Activated CD4-positive, alpha-beta T cell treated with anti-CD3 and anti-CD28 coated beads for 48 hours (primary cell): ENCODE measurements at regions not wholly inside any gene's neighbourhood (a gene's known extent, or its start where the extent isn't known, plus 50 kb on each side); places are given as distances from the start of the nearest gene placed in this dataset.

Experiments used
- DNase-seq: peaks from one replicate; pipeline ENCODE4 v3.0.0-alpha.2; 2020

DNA sequence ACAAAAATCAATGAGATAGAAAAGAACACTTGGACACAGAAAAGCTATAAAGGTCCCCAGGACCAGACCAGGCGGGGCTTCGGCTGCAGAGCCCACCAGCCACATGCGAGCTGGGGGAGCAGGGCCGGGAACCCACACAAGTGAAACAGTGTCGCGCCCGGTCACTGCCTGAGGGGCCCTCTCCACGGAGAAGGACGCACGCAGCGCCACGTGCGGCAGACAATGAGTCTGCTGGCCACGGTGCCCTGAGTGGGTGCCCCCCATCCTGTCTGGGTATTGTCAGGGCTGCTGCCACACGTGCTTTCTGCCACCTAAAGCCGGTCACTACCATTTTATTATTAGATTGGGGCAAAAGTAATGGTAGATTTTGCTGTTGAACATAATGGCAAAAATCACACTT lies 207.9 kb upstream of the HDAC4 start:
- no peak for DNase-seq

DNA sequence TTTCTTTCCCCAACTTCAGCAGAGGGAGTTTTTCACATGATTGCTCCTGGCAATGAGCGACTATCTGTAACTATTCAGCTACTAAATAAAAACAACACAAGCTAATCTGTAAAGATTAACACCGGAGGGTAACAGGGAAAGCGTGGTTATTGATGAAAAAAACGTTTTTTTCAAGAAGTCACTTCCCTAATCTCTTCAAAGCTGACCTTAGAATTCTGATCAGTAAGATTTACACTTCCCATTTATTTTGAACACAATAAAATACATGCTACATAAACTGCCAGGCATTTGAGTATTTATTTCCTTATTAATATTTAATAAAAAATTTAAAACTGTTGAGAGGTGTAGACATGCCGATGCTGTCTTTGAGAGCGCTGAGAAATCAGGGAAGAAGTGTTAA lies 207.4 kb upstream of the HDAC4 start:
- no peak for DNase-seq

DNA sequence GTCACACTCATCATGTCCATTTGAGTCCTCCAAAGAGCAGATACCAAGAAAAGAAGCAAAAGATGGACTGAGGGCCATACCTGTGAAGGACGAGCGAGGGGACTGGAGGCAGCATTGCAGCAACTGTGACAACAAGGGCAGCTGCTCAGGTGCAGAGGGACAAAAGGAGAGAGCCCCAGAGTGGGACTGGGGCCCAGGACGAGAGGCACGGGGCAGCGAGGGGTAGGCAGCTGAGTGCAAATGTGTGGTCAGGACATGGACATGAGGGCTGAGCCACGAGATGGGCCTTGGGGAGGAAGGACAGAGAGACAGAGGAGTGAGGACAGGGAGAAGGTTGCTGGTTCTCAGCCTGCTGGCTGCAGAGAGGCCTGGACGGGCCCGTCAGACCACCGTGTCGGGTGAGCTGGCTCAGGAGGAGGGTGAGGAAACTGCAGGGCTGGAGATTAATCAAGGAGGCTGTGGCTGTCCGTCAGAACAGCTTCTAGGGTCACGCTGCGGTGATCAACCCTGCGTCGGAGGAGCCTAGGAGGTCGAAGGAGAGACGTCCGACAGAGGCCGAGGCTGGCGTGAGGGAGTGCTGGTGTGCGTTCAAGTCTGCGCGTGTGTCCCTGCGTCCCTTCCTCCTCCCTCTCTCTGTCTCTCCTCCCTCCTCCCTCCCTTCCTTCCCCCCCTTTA lies 206.8 kb upstream of the HDAC4 start:
- no peak for DNase-seq

DNA sequence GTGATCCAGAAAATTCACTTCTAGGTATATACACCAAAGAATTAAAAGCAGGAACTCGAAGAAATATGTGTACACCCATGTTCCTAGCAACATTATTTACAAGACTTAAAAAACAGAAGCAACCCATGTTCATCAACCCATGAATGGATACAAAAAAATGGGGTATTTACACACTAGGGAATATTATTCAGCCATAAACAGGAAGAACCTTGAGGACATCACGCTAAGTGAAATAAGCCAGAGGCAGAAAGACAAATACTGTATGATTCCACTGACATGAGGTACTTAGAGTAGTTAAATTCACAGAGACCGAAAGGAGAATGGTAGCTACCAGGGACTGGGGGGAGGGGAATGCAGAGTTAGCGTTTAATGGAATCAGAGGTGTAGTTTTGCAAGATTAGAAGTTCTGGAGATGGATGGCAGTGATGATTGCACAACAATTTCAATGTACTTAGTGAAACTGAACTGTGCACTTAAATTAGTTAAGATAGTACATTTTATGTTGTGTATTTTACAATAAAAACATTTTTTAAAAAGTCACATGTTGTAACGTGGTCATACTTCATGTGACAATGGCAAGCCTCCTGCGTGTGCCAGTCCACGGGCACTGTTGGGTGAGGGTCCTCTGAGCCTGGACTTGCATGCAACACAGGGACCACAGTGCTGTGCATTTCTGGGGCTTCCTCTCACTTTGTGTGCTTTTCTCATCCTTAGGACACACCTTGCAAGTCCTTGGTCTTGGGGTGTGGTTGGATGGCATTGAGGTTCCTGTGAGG lies 206.1 kb upstream of the HDAC4 start:
- DNase-seq: no peak

DNA sequence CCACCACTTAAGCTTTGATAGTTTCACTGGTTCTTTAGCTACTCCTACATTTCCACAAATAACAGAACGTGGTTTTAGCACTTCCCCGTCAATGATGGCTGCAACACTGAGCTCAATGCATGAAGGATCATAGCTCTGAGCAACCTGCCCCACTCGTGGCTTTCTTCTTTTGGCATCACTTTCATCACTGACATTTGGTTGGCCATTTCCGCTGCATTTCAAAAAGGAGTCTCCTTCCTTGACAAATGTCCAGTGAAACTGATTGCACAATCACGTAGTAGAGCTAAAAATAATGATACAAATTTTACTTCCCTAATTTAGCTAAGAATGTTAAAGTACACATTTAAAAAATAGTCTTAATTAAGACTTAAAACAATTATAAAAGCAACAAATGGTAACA lies 205.2 kb upstream of the HDAC4 start:
- DNase-seq: no peak

DNA sequence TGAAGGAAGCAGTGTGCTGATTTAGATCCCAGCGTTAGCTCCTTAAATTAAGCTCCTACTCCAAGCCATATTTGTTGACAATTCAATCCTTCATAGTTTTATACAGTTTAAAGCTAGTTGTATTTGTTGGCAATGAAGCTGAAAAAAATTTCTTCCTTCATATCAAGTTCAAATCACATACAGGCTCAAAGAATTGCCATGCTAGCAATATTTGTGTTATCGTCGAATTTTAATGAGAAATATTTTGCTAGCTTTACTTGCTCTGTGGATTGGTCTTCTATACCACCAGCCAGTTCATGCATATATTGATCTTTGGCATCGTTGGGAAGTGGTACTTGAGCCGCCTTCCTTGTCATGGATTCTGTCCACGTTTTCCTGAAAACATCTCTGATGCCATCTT lies 204.6 kb upstream of the HDAC4 start:
- DNase-seq: no peak

DNA sequence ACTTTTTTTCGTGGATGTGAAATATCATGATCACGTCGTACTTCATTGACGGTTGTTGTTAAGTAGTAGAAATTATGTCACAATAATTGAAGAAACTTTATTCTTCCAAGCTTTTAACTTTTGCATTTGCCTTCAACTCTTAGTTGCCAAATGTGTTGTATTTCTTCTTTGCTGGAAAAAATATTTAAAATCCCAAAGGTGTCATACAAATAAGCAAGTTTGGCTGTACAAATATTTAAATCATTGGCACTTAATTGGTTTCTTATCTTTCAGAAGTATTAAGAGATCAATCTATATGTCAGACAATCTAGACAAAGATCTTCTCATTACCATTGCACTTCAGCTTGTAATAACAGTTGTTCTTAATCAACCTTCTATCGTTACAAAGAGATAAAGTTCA lies 204.0 kb upstream of the HDAC4 start:
- DNase-seq: no peak

DNA sequence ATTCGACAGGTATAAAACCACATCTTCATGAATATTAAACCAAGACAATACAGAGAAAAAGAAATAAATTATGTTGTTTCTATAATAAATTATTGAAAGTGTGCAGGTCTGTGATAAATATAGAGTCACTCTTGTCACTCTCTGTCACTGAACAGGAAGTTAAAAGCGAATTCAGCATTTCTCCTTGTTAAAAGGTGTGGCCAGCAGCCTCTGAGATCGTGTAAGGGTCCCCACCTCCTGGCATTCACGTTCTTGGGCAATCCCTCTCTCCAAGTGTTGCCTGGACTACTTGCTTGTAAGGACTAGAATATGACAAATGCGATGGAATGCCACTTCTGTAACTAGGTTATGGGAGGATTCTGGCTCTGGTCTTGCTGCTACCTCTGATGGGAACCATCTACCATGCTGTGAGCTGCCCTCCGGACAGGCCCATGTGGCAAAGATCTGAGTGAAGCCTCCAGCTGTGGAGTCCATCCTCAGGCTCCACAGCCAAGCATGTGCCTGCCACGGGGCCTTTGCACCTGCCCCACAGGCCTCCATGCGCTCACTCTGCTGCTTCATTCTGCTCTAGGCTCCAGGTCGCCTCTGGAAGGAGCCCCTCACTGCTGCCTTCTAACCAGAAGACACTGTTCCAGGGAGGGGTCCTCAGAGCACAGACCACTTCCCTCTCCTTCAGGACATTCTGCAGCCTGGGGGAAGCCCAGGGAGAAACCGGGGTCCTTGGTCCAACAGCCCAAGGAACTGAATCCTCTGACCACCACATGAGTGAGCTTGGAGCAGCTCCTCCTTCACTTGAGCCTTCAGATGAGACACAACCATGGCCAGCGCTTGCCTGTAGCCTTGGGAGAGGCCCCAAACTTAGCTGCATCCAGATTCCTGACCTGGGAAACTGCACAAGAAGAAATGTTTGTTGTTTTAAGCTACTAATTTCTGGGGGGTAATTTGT lies 202.9 kb upstream of the HDAC4 start:
- DNase-seq: no peak

DNA sequence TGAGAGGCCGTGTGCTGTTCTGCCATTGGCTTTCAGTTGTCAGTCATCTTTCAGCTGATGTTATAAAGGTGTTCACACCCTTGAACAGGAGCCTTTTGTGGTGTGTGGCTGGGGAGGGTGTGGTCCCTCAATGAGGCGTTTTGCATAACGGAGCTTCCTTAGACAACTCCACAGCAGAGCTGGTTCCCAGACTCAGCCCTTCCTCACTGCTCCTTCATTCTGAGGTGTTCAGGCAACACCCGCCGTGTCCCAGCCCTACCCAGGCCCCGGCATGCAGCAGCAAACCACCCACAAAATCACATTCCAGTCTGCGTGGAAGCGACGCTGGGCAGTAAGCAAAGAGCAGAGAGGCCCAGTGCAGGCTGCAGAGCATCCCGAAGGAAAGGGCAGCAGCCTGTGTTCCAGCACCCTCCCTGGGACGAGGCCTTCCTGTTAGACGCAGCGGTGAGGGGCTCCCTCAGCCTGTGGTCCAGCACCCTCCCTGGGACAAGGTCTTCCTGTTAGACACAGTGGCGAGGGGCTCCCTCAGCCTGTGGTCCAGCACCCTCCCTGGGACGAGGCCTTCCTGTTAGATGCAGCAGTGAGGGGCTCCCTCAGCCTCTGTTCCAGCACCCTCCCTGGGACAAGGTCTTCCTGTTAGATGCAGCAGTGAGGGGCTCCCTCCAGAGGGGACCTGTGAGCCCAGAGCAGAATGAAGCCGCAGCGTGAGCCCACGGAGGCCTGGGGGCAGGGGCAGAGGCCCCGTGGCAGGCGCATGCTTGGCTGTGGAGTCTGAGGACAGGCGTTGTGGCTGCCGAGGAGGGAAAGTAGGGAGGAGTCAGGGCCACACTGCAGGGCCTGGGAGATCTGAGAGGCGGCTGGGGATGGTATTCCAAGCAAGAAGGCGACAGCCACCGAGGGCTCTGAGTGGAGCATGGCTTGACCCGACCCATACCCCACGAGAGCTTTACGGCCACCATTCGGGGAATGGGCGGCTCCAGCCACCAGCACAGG lies 201.8 kb upstream of the HDAC4 start:
- no peak for DNase-seq

DNA sequence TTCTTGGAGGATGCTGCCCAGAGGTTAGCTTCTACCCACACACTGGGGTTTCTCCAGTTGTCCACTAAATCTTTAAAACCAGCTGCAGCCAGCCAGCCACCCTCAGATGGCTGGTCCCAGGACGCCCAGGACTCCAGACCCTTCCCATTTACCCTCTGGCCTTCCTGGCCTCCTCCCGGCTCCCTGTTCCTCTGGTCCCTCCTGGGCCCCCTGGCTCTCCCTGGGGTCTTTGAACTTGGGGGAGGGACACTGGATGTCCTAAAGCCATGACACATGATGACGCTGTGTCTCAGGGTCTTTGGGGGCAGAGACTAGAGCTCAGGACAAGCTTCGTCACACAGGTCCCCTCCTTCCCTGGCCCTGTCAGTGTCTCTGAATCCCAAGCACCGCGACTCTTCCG lies 201.1 kb upstream of the HDAC4 start:
- DNase-seq: no peak

DNA sequence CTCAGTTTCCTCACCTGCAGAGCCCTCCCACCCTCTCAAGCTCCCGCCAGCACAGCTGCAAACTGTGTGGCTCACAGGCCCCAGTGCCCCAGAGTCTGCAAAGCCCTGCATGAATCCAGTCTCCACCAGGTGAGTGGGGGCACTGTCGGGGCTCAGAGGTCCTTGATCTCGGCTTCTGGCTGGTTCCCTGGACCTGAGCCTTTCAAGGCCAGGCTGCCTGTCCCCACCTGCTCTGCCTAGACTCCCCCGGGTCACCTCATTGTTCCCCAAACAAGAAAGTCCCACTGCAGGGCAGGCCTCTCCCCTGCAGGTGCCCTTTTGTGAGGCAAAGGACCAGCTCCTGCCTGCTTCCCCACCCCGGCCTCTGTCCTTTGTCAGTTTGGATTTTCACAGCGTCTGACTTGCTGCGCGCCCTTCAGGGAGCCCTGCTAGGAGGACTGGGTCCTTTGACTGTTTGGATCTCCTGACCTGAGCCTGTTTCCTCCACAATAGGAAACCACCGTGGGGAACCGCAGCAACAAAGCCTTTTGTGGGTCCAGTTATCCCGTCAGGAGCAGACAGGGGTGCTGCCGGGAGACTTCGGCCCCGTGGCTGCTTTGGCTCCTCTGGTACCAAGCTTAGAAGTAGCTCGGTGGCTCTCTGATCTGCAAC lies 200.5 kb upstream of the HDAC4 start:
- DNase-seq: no peak

DNA sequence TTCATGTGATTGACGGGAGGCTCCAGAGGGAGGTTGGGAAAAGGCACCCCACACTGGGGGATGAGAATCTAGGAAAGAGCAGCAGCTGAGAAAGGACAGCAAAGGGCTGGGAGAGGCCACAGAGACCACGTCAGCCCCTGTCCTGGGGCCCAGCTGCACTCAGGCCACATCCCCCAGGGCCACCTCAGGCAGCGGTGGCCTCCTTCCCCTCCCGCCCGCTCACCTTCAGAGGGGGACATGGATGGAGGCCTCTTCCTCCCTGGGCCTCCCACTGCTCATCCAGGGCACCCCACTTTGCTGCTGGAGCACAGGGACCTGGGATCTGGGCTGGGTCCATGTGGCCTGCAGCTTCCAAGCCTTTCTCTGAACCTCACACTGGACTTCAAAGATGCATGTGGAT lies 199.8 kb upstream of the HDAC4 start:
- DNase-seq: no peak

DNA sequence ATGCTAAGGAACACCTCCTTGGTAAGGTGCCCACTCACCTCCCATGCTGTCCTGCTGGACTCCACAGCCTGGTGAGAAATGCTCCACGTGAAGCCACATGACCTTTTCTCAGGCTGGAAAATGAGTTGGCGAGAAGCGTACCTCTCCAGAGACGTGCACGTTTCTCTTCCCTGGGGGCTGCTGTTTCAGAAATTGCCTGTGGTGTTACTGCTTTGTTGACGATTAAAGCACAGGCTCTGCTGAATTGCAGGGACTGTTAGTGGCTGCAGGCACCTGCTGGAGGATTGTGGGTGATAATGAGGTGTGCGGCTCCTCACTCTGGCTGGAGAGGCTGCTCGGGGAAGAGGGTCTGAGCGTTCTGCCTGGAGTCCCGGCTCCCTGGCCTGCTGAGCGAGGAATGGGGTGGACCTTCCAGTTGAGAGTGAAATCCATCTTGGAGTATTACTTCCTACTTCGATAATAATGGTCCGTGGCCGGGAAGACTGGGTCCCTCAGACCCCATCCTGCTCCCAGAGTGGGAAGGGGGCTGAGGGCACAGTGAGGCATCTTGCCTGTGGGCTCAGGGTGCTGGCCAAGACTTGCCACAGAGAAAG lies 199.3 kb upstream of the HDAC4 start:
- DNase-seq: no peak

DNA sequence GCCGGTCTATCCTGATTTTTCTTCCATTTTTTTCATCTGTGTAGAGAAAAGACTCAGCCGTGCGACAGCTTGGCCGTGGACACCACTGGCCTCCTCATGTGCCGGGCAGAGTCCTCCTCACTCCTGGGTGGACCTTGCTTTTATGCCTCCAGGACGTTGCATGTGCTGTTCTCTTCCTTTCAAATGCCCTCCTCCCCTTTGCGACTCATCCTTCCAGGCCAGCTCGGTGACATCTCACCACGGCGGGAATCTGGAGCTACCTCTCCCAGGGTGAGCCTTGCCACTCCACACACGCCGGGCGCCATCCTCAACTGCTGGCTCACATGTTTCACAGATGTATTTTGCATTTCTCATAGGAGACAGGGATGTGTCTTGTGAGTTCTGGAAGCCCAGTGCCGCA lies 198.5 kb upstream of the HDAC4 start:
- DNase-seq: no peak

DNA sequence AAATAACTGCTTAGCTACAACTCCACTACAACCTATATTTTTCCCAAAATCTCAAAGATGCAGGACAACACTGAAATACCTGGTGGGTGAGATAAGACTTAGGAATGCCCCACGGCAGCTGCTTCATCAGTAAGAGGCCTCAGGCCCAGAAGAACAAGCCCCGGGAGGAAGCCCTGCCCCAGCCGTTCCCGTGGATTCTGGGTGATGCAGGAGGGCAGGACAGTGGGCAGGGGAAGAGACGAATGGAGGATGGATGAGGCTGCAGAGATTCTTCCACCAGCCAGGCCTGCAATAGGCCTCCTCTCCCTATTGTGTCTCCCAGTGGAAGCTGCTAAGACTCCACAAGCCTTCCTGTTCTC lies 197.9 kb upstream of the HDAC4 start:
- no peak for DNase-seq

DNA sequence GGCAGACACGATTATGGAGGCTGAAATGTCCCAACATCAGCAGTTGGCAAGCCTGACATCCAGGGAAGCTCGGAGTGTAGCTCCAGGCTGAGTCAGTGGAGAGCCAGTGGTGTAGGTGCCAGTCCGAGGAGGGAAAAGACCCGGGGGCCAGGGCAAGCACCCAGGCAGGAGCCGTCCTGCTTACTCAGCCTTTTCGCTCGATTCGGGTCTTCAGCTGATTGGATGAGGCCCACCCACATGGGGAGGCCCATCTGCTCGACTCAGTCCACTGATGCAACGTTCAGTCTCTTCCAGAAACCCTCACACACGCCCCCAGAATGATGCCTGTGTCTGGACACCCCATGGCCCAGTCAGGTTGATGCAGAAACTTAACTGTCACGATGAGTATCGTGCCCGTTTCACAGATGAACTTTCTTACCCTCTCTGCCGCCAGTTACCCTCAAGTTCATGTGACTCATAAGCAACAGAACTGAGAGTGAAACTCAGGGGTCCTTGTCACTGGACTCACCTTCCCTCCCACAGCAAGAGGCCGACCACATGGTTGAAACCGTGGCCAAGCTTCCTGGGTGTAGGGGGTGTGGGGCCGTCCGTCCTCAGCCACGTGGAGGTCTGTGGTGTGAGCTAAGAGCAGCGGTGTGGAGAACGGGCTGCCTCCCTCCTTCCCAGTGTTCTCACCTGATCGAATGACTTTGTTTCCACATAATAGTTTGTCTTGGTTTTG lies 197.4 kb upstream of the HDAC4 start:
- no peak for DNase-seq

DNA sequence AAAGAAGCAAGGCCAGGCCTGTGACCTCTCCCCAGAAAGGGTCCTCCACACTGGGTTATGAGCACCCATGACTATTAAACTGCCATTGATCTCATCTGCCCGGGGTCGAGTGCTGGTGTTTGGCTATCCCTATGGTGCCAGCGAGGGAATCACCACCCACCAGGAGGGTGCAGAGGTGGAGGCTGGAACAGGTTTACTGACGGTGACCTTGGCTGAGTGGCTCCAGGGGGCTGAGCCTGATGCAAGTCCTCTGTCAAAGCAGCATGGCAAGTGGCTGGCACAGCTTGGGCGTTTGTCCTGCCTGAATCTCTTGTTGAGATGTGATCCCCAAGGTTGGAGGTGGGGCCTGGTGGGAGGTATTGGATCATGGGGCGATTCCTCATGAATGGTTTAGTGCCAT lies 196.4 kb upstream of the HDAC4 start:
- DNase-seq: no peak

DNA sequence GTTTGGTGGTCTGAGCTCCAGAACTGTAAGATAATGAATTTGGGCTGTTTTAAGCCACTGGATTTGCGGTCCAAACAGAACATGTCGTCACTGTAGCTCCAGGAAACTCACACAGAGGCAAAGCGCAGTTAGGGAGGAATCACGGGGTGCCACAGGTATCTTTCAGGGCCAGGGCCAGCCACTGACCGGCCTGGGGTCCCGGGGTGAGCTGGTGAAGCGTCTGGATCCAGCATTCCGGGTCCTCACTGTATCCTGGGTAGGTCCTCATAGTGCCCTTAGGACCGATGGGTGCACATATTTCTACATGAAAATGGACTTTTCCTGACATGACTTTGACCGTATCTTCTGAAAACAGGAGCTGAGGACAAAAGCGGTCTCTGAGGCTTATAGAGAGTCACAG lies 196.0 kb upstream of the HDAC4 start:
- DNase-seq: no peak

DNA sequence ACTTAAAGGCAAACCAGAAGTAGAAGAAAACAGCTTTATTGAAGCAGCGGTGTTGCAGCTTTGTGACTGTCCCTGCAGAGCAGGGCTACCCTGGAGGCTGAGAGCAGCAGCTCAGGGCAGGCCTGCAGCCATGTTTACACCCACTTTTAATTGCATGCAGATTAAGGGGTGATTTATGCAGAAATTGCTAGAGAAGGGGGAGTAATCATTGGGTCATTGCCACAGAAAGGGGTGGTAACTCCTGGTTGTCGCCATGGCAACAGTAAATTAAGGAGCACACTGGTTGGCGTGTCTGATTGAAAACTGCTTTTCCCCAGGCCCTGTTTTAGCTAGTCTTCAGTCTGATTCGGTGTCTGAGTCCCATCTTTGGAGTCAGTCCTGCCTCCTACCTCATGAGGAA lies 195.4 kb upstream of the HDAC4 start:
- DNase-seq: no peak

DNA sequence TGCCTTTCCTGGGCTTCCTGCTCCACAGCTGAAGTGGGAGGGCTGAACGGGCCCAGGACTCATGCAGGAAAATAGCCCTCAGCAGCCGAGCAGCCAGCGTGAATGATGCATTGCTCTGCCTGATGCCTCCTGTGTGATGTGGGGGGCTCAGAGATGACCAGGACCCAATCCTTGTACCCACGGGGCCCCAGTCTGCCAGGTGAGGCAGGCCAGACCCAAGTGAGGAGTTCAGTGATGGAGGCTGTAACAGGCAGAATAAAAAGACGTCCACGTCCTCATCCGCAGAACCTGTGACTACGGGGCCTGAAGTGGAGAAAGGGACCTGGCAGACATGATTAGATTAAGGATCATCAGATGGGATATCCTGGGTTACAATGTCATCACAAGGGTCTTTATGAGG lies 194.9 kb upstream of the HDAC4 start:
- DNase-seq: no peak
